GM18502 (cell line): ENCODE measurements at regions not wholly inside any gene's neighbourhood (a gene's known extent, or its start where the extent isn't known, plus 50 kb on each side); places are given as distances from the start of the nearest gene placed in this dataset.
"Not testable (repeated sequence)": the region's sequence is repeated elsewhere in the genome, so short reads cannot be mapped to it uniquely, and the experiment has no call there.

ENCODE experiments used
- ATAC-seq: cut with Tn5 transposase; IDR thresholded peaks from one replicate; pipeline ENCODE4 v1.9.1; 2021; ENCODE audit warnings: mild to moderate bottlenecking; ENCODE audit not compliant: unreplicated experiment, poor library complexity

GRCh38 chr2:87500951-87501350, 246.9 kb upstream of the PLGLB2 start:
- ATAC-seq, result not testable (repeated sequence)

GRCh38 chr2:87502948-87503347, 244.9 kb upstream of the PLGLB2 start:
- not testable (repeated sequence) for ATAC-seq

GRCh38 chr2:87505239-87505638, 242.6 kb upstream of the PLGLB2 start:
- ATAC-seq, result not testable (repeated sequence)

GRCh38 chr2:87505909-87506308, 242.0 kb upstream of the PLGLB2 start:
- not testable (repeated sequence) for ATAC-seq

GRCh38 chr2:87507378-87508348, 240.2 kb upstream of the PLGLB2 start:
- ATAC-seq, result not testable (repeated sequence)

- not testable (repeated sequence) for ATAC-seq
Measured at GRCh38 chr2:87511195-87511778, 236.6 kb upstream of the PLGLB2 start.

GRCh38 chr2:87512864-87513530, 234.9 kb upstream of the PLGLB2 start:
- ATAC-seq, result not testable (repeated sequence)

GRCh38 chr2:87514034-87514433, 233.9 kb upstream of the PLGLB2 start:
- peak; percentile 68 for ATAC-seq

- not testable (repeated sequence) for ATAC-seq
Measured at GRCh38 chr2:87514515-87514914, 233.4 kb upstream of the PLGLB2 start.

GRCh38 chr2:87515226-87515625, 232.7 kb upstream of the PLGLB2 start:
- peak; percentile 29 for ATAC-seq

GRCh38 chr2:87515875-87516274, 232.0 kb upstream of the PLGLB2 start:
- not testable (repeated sequence) for ATAC-seq

GRCh38 chr2:87516369-87516967, 231.4 kb upstream of the PLGLB2 start:
- not testable (repeated sequence) for ATAC-seq

GRCh38 chr2:87517438-87517837, 230.4 kb upstream of the PLGLB2 start:
- ATAC-seq, result not testable (repeated sequence)

GRCh38 chr2:87518066-87518465, 229.8 kb upstream of the PLGLB2 start:
- not testable (repeated sequence) for ATAC-seq

GRCh38 chr2:87518547-87518946, 229.3 kb upstream of the PLGLB2 start:
- ATAC-seq, result not testable (repeated sequence)

- ATAC-seq, result peak; percentile 40
Measured at GRCh38 chr2:87519158-87520011, 228.5 kb upstream of the PLGLB2 start.

GRCh38 chr2:87521057-87521456, 226.8 kb upstream of the PLGLB2 start:
- peak; percentile 64 for ATAC-seq

- peak; percentile 3 for ATAC-seq
Measured at GRCh38 chr2:87521489-87521888, 226.4 kb upstream of the PLGLB2 start.

GRCh38 chr2:87524619-87525188, 223.2 kb upstream of the PLGLB2 start:
- ATAC-seq, result not testable (repeated sequence)
